HepG2 (cell line): ENCODE measurements at regions not wholly inside any gene's neighbourhood (a gene's known extent, or its start where the extent isn't known, plus 50 kb on each side); places are given as distances from the start of the nearest gene placed in this dataset.

ENCODE experiments used
- CREM ChIP-seq, 2 experiments: sonication (generic) in 1 of 2; formaldehyde crosslinking in 1 of 2; IDR thresholded peaks; 2 replicates each; pipeline versions ENCODE4 v1.4.0 to v1.6.1; 2016 to 2020; ENCODE audit warnings: antibody characterized with exemption in 1 of 2, mild to moderate bottlenecking in 1 of 2, missing genetic modification reagents in 1 of 2
- HNRNPUL1 ChIP-seq: fragments of 200-400 bp; formaldehyde crosslinking; IDR thresholded peaks from 2 replicates; pipeline ENCODE4 v1.6.1; 2017; ENCODE audit warnings: low read depth, mild to moderate bottlenecking, low read length, moderate library complexity
- NFRKB ChIP-seq: fragments of 450-650 bp; IDR thresholded peaks from 2 replicates; pipeline ENCODE4 v1.6.1; 2017
- PCBP1 ChIP-seq: fragments of 200-400 bp; formaldehyde crosslinking; IDR thresholded peaks from 2 replicates; pipeline ENCODE4 v1.6.1; 2017; ENCODE audit warnings: mild to moderate bottlenecking, low read depth, low read length, borderline replicate concordance
- SOX5 ChIP-seq: IDR thresholded peaks from 2 replicates; pipeline ENCODE4 v1.6.1; 2016; ENCODE audit warnings: borderline replicate concordance
- U2AF2 ChIP-seq: fragments of 200-400 bp; formaldehyde crosslinking; IDR thresholded peaks from 2 replicates; pipeline ENCODE4 v1.6.1; 2017; ENCODE audit warnings: low read depth, mild to moderate bottlenecking, low read length
- ZNF550 ChIP-seq: sonication (generic); formaldehyde crosslinking; IDR thresholded peaks from 2 replicates; pipeline ENCODE4 v1.4.0; 2020; ENCODE audit warnings: mild to moderate bottlenecking, missing genetic modification reagents, borderline replicate concordance
- ZNF891 ChIP-seq: sonication (generic); formaldehyde crosslinking; IDR thresholded peaks from 2 replicates; pipeline ENCODE4 v1.5.0; 2020; ENCODE audit warnings: mild to moderate bottlenecking, missing genetic modification reagents
- TF ChIP-seq, protein P1 (sequence below): sonication (generic); formaldehyde crosslinking; IDR thresholded peaks from 2 replicates; pipeline ENCODE4 v1.5.0; 2020; ENCODE audit warnings: mild to moderate bottlenecking, missing genetic modification reagents, moderate library complexity
- TF ChIP-seq, protein P2 (sequence below): sonication (generic); formaldehyde crosslinking; IDR thresholded peaks from 2 replicates; pipeline ENCODE4 v1.5.1; 2020; ENCODE audit warnings: missing genetic modification reagents, mild to moderate bottlenecking, borderline replicate concordance

DNA sequence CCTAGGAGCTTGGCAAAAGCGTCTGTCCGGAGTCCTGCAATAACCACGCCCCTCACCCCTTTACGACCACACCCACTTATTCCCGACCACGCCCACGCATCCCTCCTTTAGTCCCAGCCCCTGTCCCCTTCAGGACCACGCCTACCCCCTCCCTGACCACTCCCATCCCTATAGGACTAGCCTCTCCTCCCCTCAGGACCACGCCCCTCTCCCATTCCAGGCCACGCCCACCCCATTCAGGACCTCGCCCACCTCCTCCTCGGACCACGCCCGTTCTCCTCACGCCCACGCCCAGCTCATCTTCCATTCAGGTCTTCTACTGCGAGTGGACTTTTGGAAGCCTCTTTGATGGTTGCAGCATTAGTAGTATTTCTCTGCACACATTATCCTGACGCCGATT, 131.2 kb upstream of the STX18 start:
- TF ChIP-seq U2AF2 (no peak), ZNF550 (CRISPR knock-in tag) (no peak), HNRNPUL1 (no peak), ZNF891 (no peak), CREM (IDR thresholded peaks at IDR 0.05) (no peak), CREM (CRISPR knock-in tag; IDR thresholded peaks at IDR 0.05) (no peak), NFRKB (no peak), SOX5 (CRISPR knock-in tag) (no peak), PCBP1 (no peak)
- TF ChIP-seq, protein P1, sequence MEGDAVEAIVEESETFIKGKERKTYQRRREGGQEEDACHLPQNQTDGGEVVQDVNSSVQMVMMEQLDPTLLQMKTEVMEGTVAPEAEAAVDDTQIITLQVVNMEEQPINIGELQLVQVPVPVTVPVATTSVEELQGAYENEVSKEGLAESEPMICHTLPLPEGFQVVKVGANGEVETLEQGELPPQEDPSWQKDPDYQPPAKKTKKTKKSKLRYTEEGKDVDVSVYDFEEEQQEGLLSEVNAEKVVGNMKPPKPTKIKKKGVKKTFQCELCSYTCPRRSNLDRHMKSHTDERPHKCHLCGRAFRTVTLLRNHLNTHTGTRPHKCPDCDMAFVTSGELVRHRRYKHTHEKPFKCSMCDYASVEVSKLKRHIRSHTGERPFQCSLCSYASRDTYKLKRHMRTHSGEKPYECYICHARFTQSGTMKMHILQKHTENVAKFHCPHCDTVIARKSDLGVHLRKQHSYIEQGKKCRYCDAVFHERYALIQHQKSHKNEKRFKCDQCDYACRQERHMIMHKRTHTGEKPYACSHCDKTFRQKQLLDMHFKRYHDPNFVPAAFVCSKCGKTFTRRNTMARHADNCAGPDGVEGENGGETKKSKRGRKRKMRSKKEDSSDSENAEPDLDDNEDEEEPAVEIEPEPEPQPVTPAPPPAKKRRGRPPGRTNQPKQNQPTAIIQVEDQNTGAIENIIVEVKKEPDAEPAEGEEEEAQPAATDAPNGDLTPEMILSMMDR, result no peak
- TF ChIP-seq, protein P2, sequence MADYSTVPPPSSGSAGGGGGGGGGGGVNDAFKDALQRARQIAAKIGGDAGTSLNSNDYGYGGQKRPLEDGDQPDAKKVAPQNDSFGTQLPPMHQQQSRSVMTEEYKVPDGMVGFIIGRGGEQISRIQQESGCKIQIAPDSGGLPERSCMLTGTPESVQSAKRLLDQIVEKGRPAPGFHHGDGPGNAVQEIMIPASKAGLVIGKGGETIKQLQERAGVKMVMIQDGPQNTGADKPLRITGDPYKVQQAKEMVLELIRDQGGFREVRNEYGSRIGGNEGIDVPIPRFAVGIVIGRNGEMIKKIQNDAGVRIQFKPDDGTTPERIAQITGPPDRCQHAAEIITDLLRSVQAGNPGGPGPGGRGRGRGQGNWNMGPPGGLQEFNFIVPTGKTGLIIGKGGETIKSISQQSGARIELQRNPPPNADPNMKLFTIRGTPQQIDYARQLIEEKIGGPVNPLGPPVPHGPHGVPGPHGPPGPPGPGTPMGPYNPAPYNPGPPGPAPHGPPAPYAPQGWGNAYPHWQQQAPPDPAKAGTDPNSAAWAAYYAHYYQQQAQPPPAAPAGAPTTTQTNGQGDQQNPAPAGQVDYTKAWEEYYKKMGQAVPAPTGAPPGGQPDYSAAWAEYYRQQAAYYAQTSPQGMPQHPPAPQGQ, result no peak
